Lower lobe of right lung (tissue), 2 donors: ENCODE measurements at regions not wholly inside any gene's neighbourhood (a gene's known extent, or its start where the extent isn't known, plus 50 kb on each side); places are given as distances from the start of the nearest gene placed in this dataset.

Experiments
- ATAC-seq, 2 donors: fragments of 200-7000 bp; cut with Tn5 transposase; one replicate each; pipeline ENCODE4 v1.9.1; 2020 to 2022; ENCODE audit warnings: mild to moderate bottlenecking in 2 of 2, moderate library complexity in 2 of 2
- DNase-seq: peaks from one replicate; pipeline ENCODE4 v3.0.0-alpha.2; 2020
- H3K27ac ChIP-seq: fragments of 200-600 bp; one replicate; pipeline ENCODE4 v1.8.0; 2022
- H3K27me3 ChIP-seq: fragments of 200-600 bp; one replicate; pipeline ENCODE4 v1.8.0; 2022; ENCODE audit warnings: low read depth
- H3K36me3 ChIP-seq: fragments of 200-600 bp; one replicate; pipeline ENCODE4 v1.8.0; 2022; ENCODE audit warnings: mild to moderate bottlenecking
- H3K4me1 ChIP-seq: fragments of 200-600 bp; one replicate; pipeline ENCODE4 v1.8.0; 2022
- H3K4me3 ChIP-seq: fragments of 200-600 bp; one replicate; pipeline ENCODE4 v1.8.0; 2022; ENCODE audit warnings: mild to moderate bottlenecking
- H3K9me3 ChIP-seq: fragments of 200-600 bp; one replicate; pipeline ENCODE4 v1.8.0; 2022
- CTCF ChIP-seq: fragments of 200-600 bp; IDR thresholded peaks from one replicate; pipeline ENCODE4 v1.8.0; 2022; ENCODE audit warnings: antibody characterized with exemption, mild to moderate bottlenecking
- intact Hi-C: fragments of 100-400 bp; cut with DNase I; formaldehyde crosslinking; loops from one replicate; pipeline ENCODE4 v1.11.0; 2022
- donor health status: DM: no; HTN: yes; CAD: no; lungs with severe emphysema.

GRCh38 chr3:56962922-56963321 lies 97.5 kb upstream of the SPATA12 start:
- intact Hi-C loops = no loop called here
- no peaks in the 10 kb centered on the region for H3K4me1 ChIP-seq
- ATAC-seq (no peak), DNase-seq (no peak)
- TF ChIP-seq CTCF = no peak
- H3K27ac ChIP-seq = no peak overlapping the region
- H3K27me3 ChIP-seq = no peaks in the 10 kb centered on the region
- no peaks in the 10 kb centered on the region for H3K9me3 ChIP-seq
- H3K36me3 ChIP-seq = no peaks in the 10 kb centered on the region
- H3K4me3 ChIP-seq = no peak overlapping the region

- no peak for TF ChIP-seq CTCF
- Histone ChIP-seq H3K27ac (no peak overlapping the region), H3K36me3 (peaks cover 4% of the 10 kb centered on the region), H3K4me3 (no peak overlapping the region), H3K4me1 (no peaks in the 10 kb centered on the region), H3K9me3 (no peaks in the 10 kb centered on the region), H3K27me3 (no peaks in the 10 kb centered on the region)
- intact Hi-C loops = no loop called here
- ATAC-seq = no peak
- DNase-seq = no peak
Observed at GRCh38 chr3:56962206-56962605, 98.3 kb upstream of the SPATA12 start.

DNA sequence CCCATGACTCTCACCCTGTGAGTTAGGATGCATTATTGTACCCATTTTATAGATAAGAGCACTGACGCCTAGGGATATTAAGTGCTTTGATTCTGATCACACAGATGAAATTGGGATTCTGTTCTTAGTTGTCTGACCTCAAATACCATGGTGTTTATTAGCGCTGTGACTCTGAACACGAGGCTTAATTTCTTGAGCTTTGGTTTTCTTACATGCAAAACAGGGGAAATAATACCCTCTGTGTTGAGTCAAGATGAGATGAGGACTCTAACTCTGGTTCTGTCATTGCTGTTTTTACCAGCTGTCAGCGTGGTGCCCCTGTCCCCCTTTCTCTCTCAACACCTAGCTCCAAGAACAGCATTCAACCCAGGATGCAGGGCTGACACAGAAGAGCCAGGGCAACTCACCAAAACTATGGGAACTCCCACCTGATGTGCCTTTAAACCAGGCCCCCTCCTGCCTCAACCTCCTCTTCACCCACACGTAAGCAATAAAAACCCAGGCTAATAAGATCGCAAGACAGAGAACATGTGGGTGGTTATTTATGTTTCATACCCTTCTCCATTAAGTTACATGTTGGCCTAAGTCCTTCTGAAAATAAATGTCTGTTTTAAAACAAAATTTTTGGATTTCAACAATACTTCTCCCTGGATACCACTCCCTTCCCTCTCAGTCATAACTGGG lies 100.1 kb upstream of the SPATA12 start:
- ATAC-seq = no peak
- no peaks in the 10 kb centered on the region for H3K4me1 ChIP-seq

GRCh38 chr3:56958879-56959278 lies 101.6 kb upstream of the SPATA12 start:
- no peaks in the 10 kb centered on the region for H3K27me3 ChIP-seq
- intact Hi-C loops = no loop called here
- no peaks in the 10 kb centered on the region for H3K4me1 ChIP-seq
- no peak for ATAC-seq
- H3K36me3 ChIP-seq = peaks cover 4% of the 10 kb centered on the region
- H3K4me3 ChIP-seq = no peak overlapping the region
- H3K9me3 ChIP-seq = no peaks in the 10 kb centered on the region
- DNase-seq = no peak
- no peak overlapping the region for H3K27ac ChIP-seq
- no peak for TF ChIP-seq CTCF

More for the DNA sequence above, 100.1 kb upstream of the SPATA12 start:
- no peak overlapping the region for H3K27ac ChIP-seq
- H3K4me3 ChIP-seq = no peak overlapping the region
- no peaks in the 10 kb centered on the region for H3K9me3 ChIP-seq
- no peaks in the 10 kb centered on the region for H3K27me3 ChIP-seq
- no peak for DNase-seq
- H3K36me3 ChIP-seq = peaks cover 4% of the 10 kb centered on the region
- intact Hi-C loops = no loop called here
- TF ChIP-seq CTCF = no peak

DNA sequence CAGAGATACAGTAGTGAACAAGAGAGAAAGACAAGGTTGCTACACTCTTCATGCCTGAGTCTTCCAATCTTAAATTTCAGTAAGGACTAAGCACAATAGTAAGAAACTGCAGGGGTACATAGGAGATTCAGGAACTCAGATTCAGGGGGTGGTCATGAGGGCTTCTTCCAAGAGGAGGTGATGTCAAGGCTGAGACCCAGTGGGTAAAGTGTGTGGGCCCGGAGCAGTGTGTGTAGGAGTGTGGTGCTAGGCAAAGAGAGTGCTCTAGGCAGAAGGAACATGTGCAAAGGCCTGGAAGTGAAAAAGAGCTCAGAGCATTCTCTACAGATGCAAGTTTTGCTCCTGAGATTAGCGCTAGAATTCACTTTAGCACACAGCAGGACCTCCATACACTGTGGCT lies 102.9 kb upstream of the SPATA12 start:
- TF ChIP-seq CTCF = no peak
- Histone ChIP-seq H3K27ac (no peak overlapping the region), H3K4me3 (no peak overlapping the region), H3K4me1 (no peaks in the 10 kb centered on the region), H3K9me3 (no peaks in the 10 kb centered on the region), H3K27me3 (no peaks in the 10 kb centered on the region), H3K36me3 (peaks cover 4% of the 10 kb centered on the region)
- DNase-seq (no peak), ATAC-seq (no peak)
- intact Hi-C loops = no loop called here
